NCI-H146 (cell line): ENCODE measurements at regions not wholly inside any gene's neighbourhood (a gene's known extent, or its start where the extent isn't known, plus 50 kb on each side); places are given as distances from the start of the nearest gene placed in this dataset.

Source experiments
- DNase-seq: peaks from one replicate; lab custom pipeline; 2025; lab: John Stamatoyannopoulos, UW

GRCh38 chr5:73266176-73266738, 93.3 kb downstream of the TMEM174 start:
- no peak for DNase-seq

- no peak for DNase-seq
These were observed 92.6 kb downstream of the TMEM174 start for GRCh38 chr5:73265641-73266040.

GRCh38 chr5:73264631-73265030, 91.6 kb downstream of the TMEM174 start:
- no peak for DNase-seq

GRCh38 chr5:73263001-73263710, 90.2 kb downstream of the TMEM174 start:
- DNase-seq = no peak

- no peak for DNase-seq
These were observed 83.9 kb downstream of the TMEM174 start for GRCh38 chr5:73256862-73257261.

- DNase-seq = no peak
These were observed 83.5 kb downstream of the TMEM174 start for GRCh38 chr5:73256462-73256861.

- no peak for DNase-seq
These were observed 83.0 kb downstream of the TMEM174 start for GRCh38 chr5:73256012-73256411.

GRCh38 chr5:73254642-73255041, 81.6 kb downstream of the TMEM174 start:
- DNase-seq = no peak

- no peak for DNase-seq
These were observed 80.2 kb downstream of the TMEM174 start for GRCh38 chr5:73253047-73253660.

- peak; percentile 79 for DNase-seq
These were observed 77.7 kb downstream of the TMEM174 start for GRCh38 chr5:73250645-73251044.

GRCh38 chr5:73242735-73243134, 69.7 kb downstream of the TMEM174 start:
- no peak for DNase-seq

GRCh38 chr5:73238873-73239272, 65.9 kb downstream of the TMEM174 start:
- no peak for DNase-seq

GRCh38 chr5:73236541-73237128, 63.6 kb downstream of the TMEM174 start:
- no peak for DNase-seq

GRCh38 chr5:73234204-73234555, 61.2 kb downstream of the TMEM174 start:
- DNase-seq = no peak

- DNase-seq = no peak
These were observed 60.6 kb downstream of the TMEM174 start for GRCh38 chr5:73233461-73234203.

GRCh38 chr5:73233053-73233460, 60.1 kb downstream of the TMEM174 start:
- DNase-seq = no peak

- DNase-seq = no peak
These were observed 59.5 kb downstream of the TMEM174 start for GRCh38 chr5:73232266-73233041.

GRCh38 chr5:73231246-73231778, 58.3 kb downstream of the TMEM174 start:
- DNase-seq = no peak

- no peak for DNase-seq
These were observed 57.6 kb downstream of the TMEM174 start for GRCh38 chr5:73230264-73231245.

- no peak for DNase-seq
These were observed 56.3 kb downstream of the TMEM174 start for GRCh38 chr5:73229271-73229670.
